ENCODE measurements at regions not wholly inside any gene's neighbourhood (a gene's known extent, or its start where the extent isn't known, plus 50 kb on each side); places are given as distances from the start of the nearest gene placed in this dataset.
"Not testable (repeated sequence)": the region's sequence is repeated elsewhere in the genome, so short reads cannot be mapped to it uniquely, and the experiment has no call there.

- TF ChIP-seq MAX (IDR thresholded peaks at IDR 0.05; ENCODE audit: low read depth, low read length); MEF2A (IDR thresholded peaks at IDR 0.05; ENCODE audit: insufficient read depth, low read depth, low read length); BCLAF1 (IDR thresholded peaks at IDR 0.05); CHD2 (IDR thresholded peaks at IDR 0.05; ENCODE audit: borderline replicate concordance, low read depth, low read length); BHLHE40 (IDR thresholded peaks at IDR 0.05; ENCODE audit: borderline replicate concordance in 1 of 2, low read depth in 2 of 2, low read length in 1 of 2); ZSCAN29 (IDR thresholded peaks at IDR 0.05); MTA2 (IDR thresholded peaks at IDR 0.05; ENCODE audit: low read depth); CTCF (IDR thresholded peaks at IDR 0.05 in 2 of 3, conservative IDR thresholded peaks at IDR 0.05 in 1 of 3; ENCODE audit: control insufficient read depth in 2 of 3, extremely low read depth in 1 of 3, insufficient read depth in 1 of 3, low read depth in 3 of 3, low read length in 3 of 3); POU2F2 (IDR thresholded peaks at IDR 0.05; ENCODE audit: borderline replicate concordance, low read depth, low read length); TAF1 (IDR thresholded peaks at IDR 0.05; ENCODE audit: borderline replicate concordance, low read depth, low read length); ZNF384 (IDR thresholded peaks at IDR 0.05; ENCODE audit: borderline replicate concordance, low read depth, low read length): not testable (repeated sequence)
Measured at GRCh38 chr4:159715180-159715579, 612.3 kb downstream of the RAPGEF2 start.
